Stimulated activated CD8-positive, alpha-beta memory T cell treated with anti-CD3 and anti-CD28 coated beads, Interleukin-4, amount 100 ng/mL, for 48 hours (primary cell): ENCODE measurements at regions not wholly inside any gene's neighbourhood (a gene's known extent, or its start where the extent isn't known, plus 50 kb on each side); places are given as distances from the start of the nearest gene placed in this dataset.

Experiments used
- DNase-seq: peaks from one replicate; pipeline ENCODE4 v3.0.0-alpha.2; 2020

DNA sequence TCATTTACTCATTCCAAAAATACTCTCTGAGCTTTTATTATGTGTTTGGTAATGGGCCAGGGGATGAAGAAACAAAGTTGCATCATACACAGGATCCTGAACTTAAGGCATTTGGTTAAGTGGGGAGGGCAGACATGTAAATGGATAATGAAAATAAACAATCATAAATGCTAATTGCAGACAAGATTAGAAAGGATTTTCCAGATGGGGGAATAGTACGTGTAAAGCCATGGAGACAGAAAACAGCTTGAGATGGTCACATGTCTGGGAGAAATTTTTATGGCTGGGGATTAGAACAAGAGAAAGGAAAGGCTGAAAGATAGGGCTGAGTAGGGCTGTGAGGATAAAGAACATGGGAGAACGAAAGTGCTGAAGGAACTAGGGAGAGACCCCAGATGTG, 534.3 kb upstream of the LARGE1 start:
- no peak for DNase-seq

DNA sequence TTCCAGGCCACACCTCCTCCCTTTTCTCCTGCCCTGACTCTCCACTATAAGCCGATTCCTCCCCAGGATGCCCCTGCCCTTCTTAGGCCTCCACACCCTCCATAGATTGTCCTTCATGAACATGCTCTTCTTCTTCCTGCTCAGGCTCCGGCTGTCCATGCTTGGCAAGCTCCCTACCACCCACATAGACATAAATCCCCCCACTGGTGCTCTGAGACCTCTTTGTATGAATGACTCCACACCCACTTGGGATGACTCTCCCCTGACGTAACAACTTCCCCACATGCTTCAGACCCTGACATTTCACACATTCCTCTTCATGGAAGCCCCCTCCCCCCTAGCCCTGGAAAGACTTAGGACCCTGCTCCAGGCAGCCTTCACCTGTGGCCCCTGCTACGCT, 542.5 kb upstream of the LARGE1 start:
- no peak for DNase-seq

DNA sequence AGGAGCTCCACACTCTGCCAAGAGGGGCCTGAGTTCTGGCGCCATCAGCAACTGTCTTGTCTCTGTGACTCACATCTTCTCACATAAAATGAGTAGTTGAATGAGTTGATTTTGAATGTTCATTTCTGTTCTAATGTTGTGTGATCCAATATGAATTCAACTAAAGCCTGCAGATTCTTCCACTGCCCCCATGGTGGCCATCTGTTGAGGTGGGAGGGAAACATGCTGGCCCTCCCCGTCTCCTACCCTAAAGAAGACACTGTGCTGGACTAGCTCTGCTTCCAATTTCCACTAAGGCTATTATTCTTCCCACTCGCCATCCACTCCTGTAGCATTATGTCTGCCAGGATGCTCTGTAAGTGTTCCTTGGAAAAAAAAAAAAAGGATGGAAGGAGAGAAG, 555.6 kb upstream of the LARGE1 start:
- DNase-seq: no peak

DNA sequence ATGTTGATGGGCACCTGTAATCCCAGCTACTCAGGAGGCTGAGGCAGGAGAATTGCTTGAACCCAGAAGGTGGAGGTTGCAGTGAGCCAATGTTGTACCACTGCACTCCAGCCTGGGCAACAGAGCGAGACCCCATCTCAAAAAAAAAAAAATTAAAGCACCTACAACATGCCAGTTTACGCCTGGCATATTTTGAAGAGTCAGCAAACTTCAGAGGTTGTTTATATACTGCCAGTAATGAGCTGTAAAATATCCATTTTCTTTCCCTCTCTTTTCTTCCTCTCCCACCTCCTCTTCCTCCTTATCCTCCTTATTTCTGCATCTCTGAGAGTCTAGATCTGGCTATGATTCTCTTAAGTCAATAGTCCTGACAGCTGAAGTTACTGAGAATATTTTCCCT, 556.5 kb upstream of the LARGE1 start:
- DNase-seq: no peak

DNA sequence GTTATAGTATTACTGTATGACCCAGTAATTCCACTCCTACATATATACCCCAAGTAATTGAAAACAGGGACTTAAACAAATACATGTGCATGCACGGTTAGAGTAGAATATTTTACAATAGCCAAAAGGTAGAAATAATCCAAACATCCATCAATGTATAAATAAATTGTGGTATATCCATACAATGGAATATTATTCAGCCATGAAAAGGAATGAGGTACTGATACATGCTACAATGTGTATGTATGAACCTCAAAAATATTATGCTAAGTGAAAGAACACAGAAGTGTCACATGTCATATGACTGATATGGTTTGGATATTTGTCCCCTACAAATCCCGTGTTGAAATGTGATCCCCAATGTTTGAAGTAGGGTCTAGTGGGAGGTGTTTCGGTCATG, 560.8 kb upstream of the LARGE1 start:
- DNase-seq: no peak

DNA sequence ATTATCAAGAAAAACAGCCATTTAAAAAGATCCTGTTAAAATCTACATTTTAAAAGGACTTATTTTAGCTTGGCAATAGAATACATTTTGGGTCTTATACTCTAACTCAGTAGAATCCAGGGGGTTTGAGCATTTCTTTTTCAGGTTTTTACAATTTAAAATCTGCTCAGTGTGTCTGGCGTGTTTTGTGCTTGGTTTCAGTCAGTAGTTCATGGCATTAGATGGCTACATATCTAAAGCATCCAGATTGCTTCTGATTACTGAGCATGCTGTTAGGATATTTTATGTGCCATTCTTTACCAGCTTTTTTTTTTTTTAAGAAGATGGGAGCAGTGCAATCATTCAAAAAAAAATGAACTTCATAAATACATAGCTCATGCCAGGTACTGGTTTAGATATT, 566.1 kb upstream of the LARGE1 start:
- no peak for DNase-seq

DNA sequence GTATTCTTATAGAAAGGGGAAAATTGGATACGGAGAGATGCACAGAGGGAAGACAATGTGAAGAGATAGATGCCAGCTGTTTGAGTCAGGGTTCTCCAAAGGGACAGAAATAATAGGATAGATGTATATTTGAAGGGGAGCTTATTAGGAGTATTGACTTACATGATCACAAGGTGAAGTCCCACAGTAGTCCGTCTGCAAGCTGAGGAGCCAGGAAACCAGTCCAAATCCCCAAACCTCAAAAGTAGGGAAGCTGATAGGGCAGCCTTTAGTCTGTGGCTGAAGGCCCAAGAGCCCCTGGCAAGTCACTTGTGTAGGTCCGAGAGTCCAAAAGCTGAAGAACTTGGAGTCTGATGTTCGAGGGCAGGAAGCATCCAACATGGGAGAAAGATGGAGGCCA, 569.6 kb upstream of the LARGE1 start:
- DNase-seq: no peak

DNA sequence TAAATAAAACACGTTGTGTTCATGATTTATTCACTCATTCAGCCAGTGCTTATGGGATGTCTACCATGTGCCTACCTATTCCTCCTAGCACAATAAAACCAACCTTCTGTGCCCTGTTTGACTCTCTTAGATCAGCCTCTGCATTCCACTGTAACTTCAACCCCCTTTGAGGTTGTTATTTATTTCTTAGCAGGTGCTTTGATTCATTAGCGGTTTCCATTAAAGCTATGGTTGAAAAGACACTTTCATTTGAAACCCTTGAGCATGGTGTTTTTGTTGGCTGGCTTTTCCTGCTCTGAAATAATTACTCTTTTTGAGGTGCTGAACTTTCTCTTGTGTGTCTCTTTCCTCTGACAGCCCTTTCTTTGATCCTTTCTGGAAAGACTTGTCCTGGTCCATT, 570.6 kb upstream of the LARGE1 start:
- DNase-seq: no peak

DNA sequence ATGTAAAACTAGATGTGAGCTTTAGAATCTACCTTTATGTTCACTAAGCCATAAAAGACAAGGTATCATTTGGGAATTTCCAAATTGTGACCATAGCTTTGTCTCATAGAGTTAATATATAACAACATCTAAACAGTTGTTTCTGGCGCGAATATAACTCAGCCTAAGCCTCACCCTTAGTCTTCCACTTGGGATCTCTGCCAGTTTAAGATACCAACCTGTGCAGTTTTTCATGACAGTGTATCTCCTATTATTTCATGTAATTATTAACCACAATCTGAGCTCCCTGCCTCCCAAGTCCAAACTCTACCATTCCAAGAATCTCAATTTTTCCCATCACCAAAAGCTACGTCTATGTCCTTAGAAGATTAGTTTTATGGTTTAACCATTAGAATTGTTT, 572.5 kb upstream of the ISX start:
- DNase-seq: no peak

DNA sequence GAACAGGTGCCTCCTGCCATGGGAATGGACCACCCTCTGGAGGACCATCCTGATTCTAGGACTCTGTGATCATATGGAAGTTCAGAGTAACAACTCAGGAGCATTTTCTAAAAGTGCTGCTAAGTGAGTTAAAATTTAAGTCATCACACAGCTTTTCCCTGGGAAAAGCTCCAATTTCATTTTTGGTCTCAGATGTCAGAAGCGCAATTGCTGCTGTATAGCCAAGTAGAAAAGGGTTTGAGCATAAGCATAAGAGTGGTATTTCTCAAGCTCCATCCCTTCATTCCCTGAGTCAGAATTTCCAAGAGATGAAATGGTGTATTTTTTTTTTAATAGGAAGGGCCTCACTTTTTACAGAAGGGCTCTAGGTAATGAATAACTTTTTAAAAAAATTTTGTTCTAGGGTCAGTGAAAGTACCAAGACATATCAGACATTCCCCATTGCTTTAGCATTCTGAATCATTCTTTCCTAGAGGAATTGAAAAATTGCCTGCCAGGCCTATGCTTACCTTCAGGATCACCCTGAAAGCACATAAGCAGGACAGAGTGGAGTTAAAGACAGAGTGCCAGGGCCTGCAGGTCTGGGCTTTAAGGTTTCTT, 564.5 kb upstream of the ISX start:
- no peak for DNase-seq

DNA sequence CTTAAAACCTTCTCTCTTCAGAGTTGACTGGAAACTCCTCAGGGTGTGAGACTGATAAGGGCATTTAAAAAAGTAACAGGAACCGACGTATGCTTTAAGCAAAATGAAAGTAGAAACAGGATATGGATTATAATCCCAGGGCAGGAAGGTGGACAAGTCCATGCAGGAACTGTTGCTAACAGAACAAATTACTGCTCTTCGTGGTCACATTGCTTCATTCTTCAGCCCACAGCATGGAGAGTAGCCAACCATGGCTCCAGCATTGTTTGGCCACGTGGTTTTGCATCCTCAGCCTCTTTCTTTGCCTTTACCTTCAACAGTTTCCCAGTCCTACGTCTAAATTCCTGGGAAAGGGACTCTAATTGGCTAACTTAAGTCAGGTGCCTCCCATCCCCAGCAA, 563.1 kb upstream of the ISX start:
- DNase-seq: no peak

DNA sequence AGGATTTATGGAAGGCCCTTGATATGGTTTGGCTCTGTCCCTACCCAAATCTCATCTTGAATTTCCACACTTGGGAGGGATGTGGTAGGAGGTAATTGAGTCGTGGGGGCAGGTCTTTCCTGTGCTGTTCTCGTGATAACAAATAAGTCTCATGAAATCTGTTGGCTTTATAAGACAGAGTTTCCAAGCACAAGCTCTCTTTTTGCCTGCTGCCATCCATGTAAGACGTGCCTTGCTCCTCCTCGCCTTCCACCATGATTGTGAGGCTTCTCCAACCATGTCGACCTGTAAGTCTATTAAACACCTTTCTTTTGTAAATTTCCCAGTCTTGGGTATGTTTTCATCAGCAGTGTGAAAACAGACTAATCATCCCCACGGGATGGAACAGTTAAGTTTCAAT, 557.2 kb upstream of the ISX start:
- DNase-seq: no peak

DNA sequence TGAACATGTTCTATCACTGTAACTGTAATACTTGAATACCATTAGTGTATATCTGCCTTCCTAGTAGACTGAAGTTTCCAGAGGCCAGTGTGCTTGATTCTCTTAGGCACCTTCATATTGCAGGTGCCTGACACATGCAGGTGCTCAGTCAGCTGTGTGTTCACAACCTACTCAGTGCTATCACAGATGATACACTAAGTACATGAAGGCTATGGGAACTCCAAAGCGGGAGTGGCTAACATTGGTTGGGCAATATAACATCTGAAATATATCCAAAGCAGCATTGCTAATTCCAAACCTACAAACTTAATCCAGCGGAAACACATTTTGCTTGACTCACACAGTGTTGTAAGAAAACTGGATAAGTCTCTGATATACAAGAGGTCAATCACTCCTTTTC, 539.3 kb upstream of the ISX start:
- DNase-seq: no peak

DNA sequence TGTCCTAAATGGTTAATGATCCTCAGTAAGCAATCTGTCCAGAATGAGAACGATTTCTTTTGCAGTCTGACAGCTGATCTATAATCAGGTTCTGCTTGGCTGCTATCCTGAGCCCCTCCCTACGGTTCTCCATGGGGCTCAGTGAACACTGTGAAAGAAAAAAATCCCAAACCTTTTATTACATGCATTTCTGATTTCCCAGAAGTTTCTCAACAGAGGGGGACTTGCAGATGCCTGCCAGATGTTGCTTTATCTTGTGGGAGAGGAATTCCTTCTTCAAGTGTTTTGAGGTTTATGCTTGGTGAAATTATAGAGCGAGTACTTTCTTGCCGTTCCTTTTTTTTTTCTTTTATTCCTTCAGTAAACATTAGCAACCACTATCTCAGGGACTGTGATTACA, 531.9 kb upstream of the ISX start:
- DNase-seq: no peak

DNA sequence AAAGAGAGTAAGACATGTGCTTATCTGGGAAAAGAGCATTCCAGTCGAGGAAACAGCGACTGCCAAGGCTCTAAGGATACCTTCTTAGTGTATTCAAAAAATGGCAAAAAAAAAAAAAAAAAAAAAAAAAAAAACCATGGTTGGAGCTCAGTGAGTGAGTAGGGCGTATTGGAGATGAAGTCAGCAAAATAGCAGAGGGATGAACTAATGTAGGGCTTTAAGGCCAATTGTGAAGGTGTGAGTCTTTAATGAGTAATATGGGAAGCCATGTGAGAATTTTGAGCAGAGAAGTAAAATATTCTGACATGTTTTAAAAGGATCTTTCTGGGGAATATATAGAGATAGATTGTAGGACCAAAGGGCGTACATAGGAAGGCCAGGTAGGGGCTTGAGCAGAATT, 498.6 kb upstream of the ISX start:
- DNase-seq: no peak

DNA sequence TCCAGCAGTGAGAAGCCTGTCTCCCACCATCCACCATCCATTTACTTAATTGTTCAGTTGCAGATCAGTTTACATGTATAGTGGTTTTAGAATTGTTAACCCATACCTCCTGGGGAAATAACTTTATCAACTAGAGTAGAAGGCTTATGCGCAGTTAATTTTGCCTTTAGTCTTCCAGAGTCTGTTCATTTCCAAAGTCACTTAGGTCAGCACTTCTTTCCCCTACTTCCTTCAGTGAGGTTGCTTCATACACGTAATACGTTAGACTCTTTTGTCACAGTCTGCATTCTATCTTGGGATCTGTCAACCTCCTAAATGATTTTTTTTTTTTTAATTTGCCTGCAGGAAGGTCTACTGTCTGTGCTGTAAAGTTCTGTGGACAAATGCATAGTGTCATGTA, 495.6 kb upstream of the ISX start:
- no peak for DNase-seq

DNA sequence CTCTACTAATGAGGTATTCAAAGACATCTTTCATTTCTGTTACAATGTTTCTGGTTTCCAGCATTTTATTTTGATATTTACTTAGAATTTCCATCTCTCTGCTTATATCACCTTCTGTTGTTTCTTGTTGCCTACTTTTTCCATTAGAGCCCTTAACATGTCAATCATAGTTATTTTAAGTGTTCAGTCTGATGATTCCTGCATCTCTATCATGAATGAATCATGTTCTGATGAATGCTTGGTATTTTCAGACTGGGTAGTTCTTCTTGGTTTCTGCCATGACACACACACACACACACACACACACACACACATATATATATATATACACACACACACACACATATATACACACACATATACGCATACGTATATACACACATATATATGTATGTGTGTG, 486.4 kb upstream of the ISX start:
- DNase-seq: no peak

DNA sequence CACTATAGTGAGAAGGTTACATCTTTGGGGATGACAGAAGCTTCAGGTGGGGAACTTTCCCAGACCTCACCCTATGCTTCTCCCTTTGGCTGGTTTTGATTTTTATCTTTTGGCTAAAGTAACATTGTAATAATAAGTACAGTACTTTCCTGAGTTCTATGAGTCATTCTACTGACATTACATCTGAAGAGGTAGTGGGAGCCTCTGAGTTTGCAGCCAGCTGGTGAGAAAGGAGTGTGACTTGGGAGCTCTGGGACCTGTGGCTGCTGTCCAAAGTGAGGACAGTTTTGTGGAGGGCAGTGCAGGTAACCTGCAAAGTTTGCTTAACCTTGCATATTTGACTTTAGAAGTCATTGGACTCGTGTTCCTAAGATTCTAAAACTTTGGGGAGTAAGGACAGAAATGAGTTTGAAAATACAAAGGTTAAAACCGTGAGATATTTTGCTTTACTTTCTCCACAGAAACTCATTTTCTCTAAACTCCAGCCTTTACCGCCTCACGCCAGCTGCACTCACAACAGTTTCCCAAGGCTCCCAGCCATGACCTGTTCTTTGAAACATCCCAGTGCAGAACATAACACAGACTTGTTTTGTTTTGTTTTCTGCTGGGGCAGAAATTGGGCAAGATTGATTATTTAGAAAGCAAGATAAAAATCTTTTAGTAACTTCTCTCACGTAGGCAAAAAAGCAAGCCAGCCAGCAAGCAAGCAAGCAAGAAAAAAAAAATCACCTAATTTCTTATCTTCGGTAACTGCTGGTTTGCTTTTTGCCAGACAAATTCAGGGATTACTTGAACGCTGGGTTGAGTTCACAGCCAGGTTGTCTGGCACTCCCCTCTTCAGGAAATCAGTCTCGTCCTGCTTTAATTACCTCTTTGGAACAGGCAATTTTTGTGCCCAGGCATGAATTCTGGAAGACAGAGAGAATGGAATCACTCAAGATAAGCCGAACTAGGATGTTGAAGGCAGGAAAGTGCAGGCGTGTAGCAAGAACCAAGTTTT, 478.3 kb upstream of the ISX start:
- no peak for DNase-seq

DNA sequence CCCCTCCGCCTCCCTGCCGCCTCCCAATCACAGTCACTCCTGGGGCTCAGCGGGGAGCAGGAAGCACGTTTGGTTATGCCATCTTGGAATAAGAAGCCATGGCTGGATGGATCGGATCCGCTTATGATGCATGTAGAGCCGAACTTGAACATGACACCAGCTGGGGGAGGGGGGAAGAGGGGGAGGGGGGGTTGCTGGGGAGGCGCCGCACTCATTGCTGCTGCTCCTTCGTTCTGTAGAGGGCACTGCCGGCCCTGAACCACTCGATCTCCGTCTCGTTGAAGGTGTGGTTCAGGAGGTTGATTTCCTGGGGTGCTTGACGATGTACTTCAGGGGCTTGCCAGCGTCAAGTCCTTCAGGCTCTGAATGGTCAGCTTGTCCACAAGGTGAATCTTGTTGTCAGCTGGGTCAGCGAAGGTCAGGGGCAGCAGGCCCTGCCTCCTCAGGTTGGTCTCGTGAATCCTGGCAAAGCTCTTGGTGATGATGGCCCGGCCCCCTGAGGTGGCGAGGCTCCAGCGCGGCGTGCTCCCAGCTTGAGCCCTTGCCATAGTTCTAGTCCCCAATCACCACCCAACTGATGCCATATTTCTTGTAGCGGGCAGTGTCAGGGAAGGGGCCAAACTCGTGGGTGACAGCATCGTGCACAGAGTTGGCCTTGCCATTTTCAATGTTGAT, 476.9 kb upstream of the ISX start:
- no peak for DNase-seq

DNA sequence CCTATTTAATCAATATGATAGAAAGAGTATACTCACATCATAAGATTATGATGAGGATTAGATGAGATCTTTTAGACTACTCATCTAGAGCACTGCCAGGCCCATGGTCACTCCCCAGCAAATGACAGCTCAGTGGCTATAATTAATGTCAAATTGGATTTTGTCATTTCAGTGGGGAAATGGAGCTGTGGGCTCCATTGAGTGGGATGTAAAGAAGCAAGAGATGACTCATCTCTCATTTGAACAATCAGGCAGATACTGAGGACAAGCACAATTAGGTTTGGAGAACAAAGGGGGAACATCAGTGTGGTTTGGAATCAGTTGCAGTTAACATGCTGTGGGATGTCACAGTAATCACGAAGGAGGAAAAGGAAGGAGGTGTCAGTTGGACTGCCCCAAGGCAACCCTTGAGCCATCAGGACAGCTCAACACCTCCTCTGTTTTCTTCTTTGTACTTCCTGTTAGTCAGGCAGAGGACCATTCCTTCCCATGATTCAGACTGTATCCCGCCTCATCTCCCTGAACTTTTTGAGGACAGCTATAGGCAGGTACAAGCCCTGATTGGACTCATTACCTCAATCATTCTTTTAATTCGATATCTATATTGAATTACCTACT, 473.7 kb upstream of the ISX start:
- no peak for DNase-seq

DNA sequence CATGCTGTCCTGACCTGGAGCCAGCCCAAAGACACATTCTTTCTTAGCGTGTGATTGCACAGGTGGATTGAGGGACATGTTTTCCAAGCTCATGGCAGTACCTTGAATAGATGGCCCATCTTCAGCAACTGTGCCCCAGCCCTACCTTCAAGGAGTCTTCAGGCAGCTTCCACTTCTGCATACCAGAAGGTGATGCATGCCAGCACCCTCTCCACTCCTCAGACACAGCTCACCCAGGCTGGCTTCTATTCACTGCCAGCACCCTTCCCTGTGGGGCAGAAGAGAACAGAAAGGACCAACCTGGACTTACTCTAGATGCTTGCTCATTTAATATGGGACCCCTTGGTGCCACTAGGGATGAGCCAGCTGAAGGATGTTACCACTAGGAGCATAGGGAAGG, 466.4 kb upstream of the ISX start:
- no peak for DNase-seq

DNA sequence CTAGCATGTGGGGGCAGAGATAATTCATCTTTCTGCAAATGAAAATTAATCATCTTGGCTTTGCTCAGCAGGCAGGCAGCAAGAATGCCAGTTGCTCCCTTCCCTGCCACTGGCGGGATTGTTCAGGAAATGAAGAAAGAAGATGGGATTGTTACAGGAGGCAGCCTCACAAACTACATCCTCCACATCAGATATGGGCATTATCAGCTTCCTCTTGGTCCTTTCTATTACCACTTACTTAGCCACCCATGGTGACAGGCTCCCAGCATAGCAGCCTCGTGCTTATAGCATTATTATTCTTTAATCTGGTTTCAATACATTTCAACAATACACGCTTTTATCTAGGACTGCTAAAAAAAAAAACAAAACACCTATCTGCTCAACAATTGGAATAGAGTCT, 461.6 kb upstream of the ISX start:
- DNase-seq: no peak

DNA sequence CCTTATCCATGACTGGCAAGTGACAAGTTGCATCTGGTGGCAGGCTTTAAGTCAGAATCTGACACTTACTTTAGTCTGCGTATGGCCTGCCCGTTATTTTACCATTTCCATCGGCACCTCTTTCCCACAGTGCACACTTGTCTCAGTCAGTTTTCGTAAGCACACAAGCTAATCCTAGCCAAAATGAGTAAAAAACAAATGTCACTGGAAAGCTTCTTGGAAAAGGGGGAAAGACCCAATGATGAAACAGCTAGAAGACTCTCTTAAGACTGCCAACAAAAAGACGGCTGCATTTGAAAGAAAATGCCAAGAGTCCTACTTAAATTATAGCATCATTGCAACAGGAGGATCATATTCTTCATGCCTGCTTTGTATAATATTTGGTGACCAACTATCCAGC, 457.9 kb upstream of the ISX start:
- DNase-seq: no peak
